IMR-90 (cell line): ENCODE measurements at regions not wholly inside any gene's neighbourhood (a gene's known extent, or its start where the extent isn't known, plus 50 kb on each side); places are given as distances from the start of the nearest gene placed in this dataset.

Experiments
- ATAC-seq: fragments of 200-7000 bp; cut with Tn5 transposase; 2 replicates; pipeline ENCODE4 v1.9.1; 2020; ENCODE audit warnings: low read depth, mild to moderate bottlenecking, moderate library complexity
- BruUV-seq: library from RNA; stranded (reverse); fragments of 400-500 nt; replicated peaks from 2 replicates; lab custom pipeline; 2021; lab: Mats Ljungman, UMichigan
- CTCF ChIA-PET: fragments of 300-600 bp; formaldehyde crosslinking; extraction: SDS; loops from one replicate; lab custom pipeline; 2021; ENCODE audit warnings: antibody characterized with exemption; lab: Yijun Ruan, JAX
- POLR2A ChIA-PET: fragments of 300-600 bp; sonication (Branson Sonifier 250); formaldehyde crosslinking; loops from one replicate; lab custom pipeline; 2022; ENCODE audit warnings: antibody characterized with exemption; ENCODE audit not compliant: unreplicated experiment; lab: Charles Lee
- DNase-seq: peaks from one replicate; pipeline ENCODE4 v3.0.0; 2013
- H2AFZ ChIP-seq: replicated peaks from 2 replicates; pipeline ENCODE3; 2013; ENCODE audit warnings: low read length, mild to moderate bottlenecking; ENCODE audit not compliant: poor library complexity
- H2AK5ac ChIP-seq: 2 replicates; pipeline ENCODE4 v1.6.1; 2013; ENCODE audit warnings: low read depth, low read length, inconsistent platforms
- H2AK9ac ChIP-seq: replicated peaks from 2 replicates; pipeline ENCODE3; 2013; ENCODE audit warnings: mild to moderate bottlenecking, low read depth, low read length, moderate library complexity; ENCODE audit not compliant: poor library complexity
- H2BK120ac ChIP-seq: 2 replicates; pipeline ENCODE4 v1.6.1; 2013; ENCODE audit warnings: low read depth, low read length, inconsistent platforms
- H2BK15ac ChIP-seq: 3 replicates; pipeline ENCODE4 v1.6.1; 2013; ENCODE audit warnings: low read depth, low read length, inconsistent platforms
- H2BK20ac ChIP-seq: 2 replicates; pipeline ENCODE4 v1.6.1; 2013; ENCODE audit warnings: low read depth, mild to moderate bottlenecking, inconsistent platforms, low read length, moderate library complexity
- H2BK5ac ChIP-seq: 2 replicates; pipeline ENCODE4 v1.6.1; 2013; ENCODE audit warnings: mild to moderate bottlenecking, low read depth, low read length, inconsistent platforms; ENCODE audit not compliant: poor library complexity, severe bottlenecking
- H3K14ac ChIP-seq: replicated peaks from 2 replicates; pipeline ENCODE4 v1.6.1; 2013; ENCODE audit warnings: low read depth, low read length, inconsistent platforms
- H3K18ac ChIP-seq: 2 replicates; pipeline ENCODE4 v1.6.1; 2013; ENCODE audit warnings: low read depth, low read length, control low read depth
- H3K23ac ChIP-seq: 2 replicates; pipeline ENCODE4 v1.6.1; 2013; ENCODE audit warnings: low read depth, low read length, inconsistent platforms
- H3K27ac ChIP-seq: 2 replicates; pipeline ENCODE4 v1.5.1; 2013; ENCODE audit warnings: mild to moderate bottlenecking, control low read depth, low read length; ENCODE audit not compliant: insufficient read depth
- H3K27me3 ChIP-seq: 2 replicates; pipeline ENCODE4 v1.6.1; 2013; ENCODE audit warnings: low read length; ENCODE audit not compliant: control insufficient read depth, insufficient read depth
- H3K36me3 ChIP-seq: 2 replicates; pipeline ENCODE4 v1.6.1; 2013; ENCODE audit warnings: low read length, mixed read lengths; ENCODE audit not compliant: control insufficient read depth, insufficient read depth
- H3K4ac ChIP-seq: 2 replicates; pipeline ENCODE4 v1.6.1; 2013; ENCODE audit warnings: low read depth, low read length, inconsistent platforms
- H3K4me1 ChIP-seq: 2 replicates; pipeline ENCODE4 v1.6.1; 2013; ENCODE audit warnings: low read length, mixed read lengths; ENCODE audit not compliant: control insufficient read depth, insufficient read depth
- H3K4me2 ChIP-seq: 2 replicates; pipeline ENCODE4 v1.6.1; 2013; ENCODE audit warnings: low read depth, mild to moderate bottlenecking, control low read depth, low read length, moderate library complexity
- H3K4me3 ChIP-seq: 2 replicates; pipeline ENCODE4 v1.5.1; 2013; ENCODE audit warnings: low read depth, mild to moderate bottlenecking, control low read depth, low read length, moderate library complexity; ENCODE audit not compliant: insufficient read depth
- H3K56ac ChIP-seq: 2 replicates; pipeline ENCODE4 v1.6.1; 2013; ENCODE audit warnings: low read length, inconsistent platforms; ENCODE audit not compliant: insufficient read depth; ENCODE audit errors: extremely low read depth
- H3K79me1 ChIP-seq, 2 experiments: 2 replicates each; pipeline ENCODE4 v1.6.1; 2013; ENCODE audit warnings: low read length in 2 of 2, inconsistent platforms in 1 of 2, low read depth in 1 of 2
- H3K9ac ChIP-seq: 2 replicates; pipeline ENCODE4 v1.6.1; 2013; ENCODE audit warnings: low read depth, low read length, control low read depth
- H3K9me1 ChIP-seq: 2 replicates; pipeline ENCODE4 v1.6.1; 2013; ENCODE audit warnings: low read length, inconsistent platforms; ENCODE audit not compliant: insufficient read depth
- H3K9me3 ChIP-seq: 2 replicates; pipeline ENCODE4 v1.6.1; 2013; ENCODE audit warnings: low read length; ENCODE audit not compliant: control insufficient read depth, insufficient read depth
- H4K20me1 ChIP-seq: 2 replicates; pipeline ENCODE4 v1.6.1; 2013; ENCODE audit warnings: low read length, inconsistent platforms; ENCODE audit not compliant: insufficient read depth
- H4K5ac ChIP-seq: 2 replicates; pipeline ENCODE4 v1.6.1; 2013; ENCODE audit warnings: mild to moderate bottlenecking, low read depth, low read length, control low read depth
- H4K8ac ChIP-seq, 2 experiments: 2 replicates each; pipeline ENCODE4 v1.6.1; 2013; ENCODE audit warnings: low read depth in 2 of 2, low read length in 2 of 2, control low read depth in 1 of 2, inconsistent platforms in 1 of 2
- H4K91ac ChIP-seq: 2 replicates; pipeline ENCODE4 v1.6.1; 2013; ENCODE audit warnings: low read depth, low read length, inconsistent platforms; ENCODE audit not compliant: insufficient read depth
- BHLHE40 ChIP-seq: fragments of 150-350 bp; IDR thresholded peaks from 2 replicates; pipeline ENCODE4 v1.6.1; 2016; ENCODE audit warnings: mild to moderate bottlenecking, low read depth, low read length
- CEBPB ChIP-seq: IDR thresholded peaks from 2 replicates; pipeline ENCODE4 v1.6.1; 2012; ENCODE audit warnings: low read depth, low read length, improper control_type of control experiment
- CHD1 ChIP-seq: IDR thresholded peaks from 2 replicates; pipeline ENCODE4 v1.6.1; 2012; ENCODE audit warnings: low read depth, low read length, improper control_type of control experiment
- CTCF ChIP-seq: conservative IDR thresholded peaks from 2 replicates; pipeline ENCODE4 v1.5.1; 2012; ENCODE audit warnings: mild to moderate bottlenecking, low read depth, low read length, improper control_type of control experiment
- ELK1 ChIP-seq: fragments of 150-350 bp; IDR thresholded peaks from 2 replicates; pipeline ENCODE4 v1.6.1; 2016; ENCODE audit warnings: low read depth, mild to moderate bottlenecking, low read length, moderate library complexity, borderline replicate concordance
- FOS ChIP-seq: fragments of 150-350 bp; IDR thresholded peaks from 2 replicates; pipeline ENCODE4 v1.6.1; 2016; ENCODE audit warnings: low read depth, low read length
- MAFK ChIP-seq: IDR thresholded peaks from 2 replicates; pipeline ENCODE4 v1.6.1; 2012; ENCODE audit warnings: low read depth, low read length, improper control_type of control experiment
- MAZ ChIP-seq: IDR thresholded peaks from 2 replicates; pipeline ENCODE4 v1.6.1; 2012; ENCODE audit warnings: low read depth, mild to moderate bottlenecking, low read length, improper control_type of control experiment, moderate library complexity, borderline replicate concordance
- MXI1 ChIP-seq: IDR thresholded peaks from 2 replicates; pipeline ENCODE4 v1.6.1; 2012; ENCODE audit warnings: low read depth, mild to moderate bottlenecking, low read length, moderate library complexity, borderline replicate concordance
- NFE2L2 ChIP-seq: fragments of 150-350 bp; IDR thresholded peaks from 2 replicates; pipeline ENCODE4 v1.6.1; 2016; ENCODE audit warnings: low read depth, mild to moderate bottlenecking, low read length
- POLR2A ChIP-seq: IDR thresholded peaks from 2 replicates; pipeline ENCODE4 v1.6.1; 2012; ENCODE audit warnings: mild to moderate bottlenecking, low read depth, low read length
- RAD21 ChIP-seq: IDR thresholded peaks from 2 replicates; pipeline ENCODE4 v1.6.1; 2012; ENCODE audit warnings: low read length, improper control_type of control experiment
- RCOR1 ChIP-seq: IDR thresholded peaks from 2 replicates; pipeline ENCODE4 v1.6.1; 2012; ENCODE audit warnings: mild to moderate bottlenecking, low read length, improper control_type of control experiment; ENCODE audit not compliant: insufficient replicate concordance
- RFX5 ChIP-seq: IDR thresholded peaks from 2 replicates; pipeline ENCODE4 v1.8.0; 2012; ENCODE audit warnings: low read depth, mild to moderate bottlenecking, low read length, moderate library complexity
- SMC3 ChIP-seq: fragments of 150-350 bp; IDR thresholded peaks from 2 replicates; pipeline ENCODE4 v1.6.1; 2016; ENCODE audit warnings: low read depth, mild to moderate bottlenecking, antibody characterized with exemption, low read length, moderate library complexity
- USF2 ChIP-seq: fragments of 150-350 bp; IDR thresholded peaks from 2 replicates; pipeline ENCODE4 v1.6.1; 2017; ENCODE audit warnings: mild to moderate bottlenecking, antibody characterized with exemption, low read length, low read depth
- WGBS, 2 experiments: methylation state at CpG; one replicate each; pipeline versions ENCODE4 v1.1.5 to v1.1.7; 2013; ENCODE audit warnings: missing lambda C conversion rate in 2 of 2; ENCODE audit not compliant: insufficient read length in 1 of 2; ENCODE audit errors: extremely low coverage in 2 of 2; 5-methylcytosine and 5-hydroxymethylcytosine counted together
- dilution Hi-C: fragments of 300-500 bp; cut with HindIII; formaldehyde crosslinking; loops from one replicate; pipeline ENCODE4 v1.14.3; 2018; ENCODE audit warnings: low sequenced_read_pairs; ENCODE audit not compliant: unreplicated experiment
- in situ Hi-C: fragments of 300-500 bp; cut with MboI; formaldehyde crosslinking; loops from 3 replicates; pipeline ENCODE4 v1.14.3; 2019; ENCODE audit warnings: low sequenced_read_pairs, inconsistent platforms, mixed read lengths
- intact Hi-C: fragments of 100-400 bp; cut with micrococcal nuclease; formaldehyde crosslinking; loops from 2 replicates; pipeline ENCODE4 v1.10.0; 2022

GRCh38 chr5:25393256-25393655, 748.5 kb upstream of the CDH10 start:
- no peaks in the 10 kb centered on the region for H3K9me1 ChIP-seq
- H3K79me1 ChIP-seq = no peaks in the 10 kb centered on the region
- no peak overlapping the region for H2AFZ ChIP-seq
- intact Hi-C loops (no loop called here), in situ Hi-C loops (no loop called here), dilution Hi-C loops (no loop called here)
- H4K91ac ChIP-seq = no peak overlapping the region
- no peak overlapping the region for H3K4me2 ChIP-seq
- no peak overlapping the region for H2BK20ac ChIP-seq
- no peak for ATAC-seq
- H3K9ac ChIP-seq = no peak overlapping the region
- no peak overlapping the region for H4K5ac ChIP-seq
- ChIA-PET POLR2A (no interaction called here), CTCF (no interaction called here)
- no peak overlapping the region for H3K14ac ChIP-seq
- no TSS peak for BruUV-seq
- H3K23ac ChIP-seq = no peak overlapping the region
- no peaks in the 10 kb centered on the region for H4K20me1 ChIP-seq
- no peak overlapping the region for H2BK15ac ChIP-seq
- no peaks in the 10 kb centered on the region for H3K4me1 ChIP-seq
- no peak overlapping the region for H2BK5ac ChIP-seq
- H3K18ac ChIP-seq = no peak overlapping the region
- no peak for DNase-seq
- 0 out of 2 replicates have a peak, but pooled peaks cover 3% of the 10 kb centered on the region for H3K9me3 ChIP-seq
- H3K27ac ChIP-seq = no peak overlapping the region
- no peak overlapping the region for H3K56ac ChIP-seq
- no peak overlapping the region for H2BK120ac ChIP-seq
- H3K4me3 ChIP-seq = no peak overlapping the region
- WGBS, 2 experiments = no CpG with 5 or more reads among the region's 1 CpG
- no peaks in the 10 kb centered on the region for H3K36me3 ChIP-seq
- H2AK5ac ChIP-seq = no peak overlapping the region
- H2AK9ac ChIP-seq = no peak overlapping the region
- no peak overlapping the region for H4K8ac ChIP-seq
- H3K4ac ChIP-seq = no peak overlapping the region
- no peak for TF ChIP-seq CEBPB
- no peak for TF ChIP-seq FOS
- TF ChIP-seq CTCF = no peak
- TF ChIP-seq NFE2L2 = no peak
- TF ChIP-seq RCOR1 = no peak
- TF ChIP-seq BHLHE40 = no peak
- no peak for TF ChIP-seq MXI1
- no peak for TF ChIP-seq SMC3
- TF ChIP-seq CHD1 = no peak
- TF ChIP-seq MAFK = no peak
- no peak for TF ChIP-seq RFX5
- no peak for TF ChIP-seq ELK1
- no peak for TF ChIP-seq POLR2A
- TF ChIP-seq RAD21 = no peak
- no peak for TF ChIP-seq USF2
- TF ChIP-seq MAZ = no peak
- no peaks in the 10 kb centered on the region for H3K27me3 ChIP-seq
